Glutamatergic neuron (in vitro differentiated cells): ENCODE measurements at regions not wholly inside any gene's neighbourhood (a gene's known extent, or its start where the extent isn't known, plus 50 kb on each side); places are given as distances from the start of the nearest gene placed in this dataset.
"Not testable (repeated sequence)": the region's sequence is repeated elsewhere in the genome, so short reads cannot be mapped to it uniquely, and the experiment has no call there.

ENCODE experiments used
- DNase-seq: peaks from one replicate; pipeline ENCODE4 v3.0.0; 2022
- H3K27ac Mint-ChIP-seq: one replicate; pipeline ENCODE4 v1.8.0; 2020; ENCODE audit warnings: mild to moderate bottlenecking, mixed read lengths, inconsistent platforms; ENCODE audit not compliant: unreplicated experiment
- H3K27me3 Mint-ChIP-seq: one replicate; pipeline ENCODE4 v1.8.0; 2020; ENCODE audit warnings: mild to moderate bottlenecking, moderate library complexity, mixed read lengths, inconsistent platforms; ENCODE audit not compliant: unreplicated experiment
- H3K36me3 Mint-ChIP-seq: one replicate; pipeline ENCODE4 v1.8.0; 2020; ENCODE audit warnings: mild to moderate bottlenecking, mixed read lengths, inconsistent platforms; ENCODE audit not compliant: unreplicated experiment
- H3K4me1 Mint-ChIP-seq: one replicate; pipeline ENCODE4 v1.8.0; 2020; ENCODE audit warnings: mild to moderate bottlenecking, low read depth, mixed read lengths, inconsistent platforms; ENCODE audit not compliant: unreplicated experiment
- H3K4me3 Mint-ChIP-seq: one replicate; pipeline ENCODE4 v1.8.0; 2020; ENCODE audit warnings: mild to moderate bottlenecking, mixed read lengths, inconsistent platforms; ENCODE audit not compliant: unreplicated experiment
- H3K9me3 Mint-ChIP-seq: one replicate; pipeline ENCODE4 v1.8.0; 2020; ENCODE audit warnings: mild to moderate bottlenecking, moderate library complexity, mixed read lengths, inconsistent platforms; ENCODE audit not compliant: unreplicated experiment
- CTCF ChIP-seq: fragments of 200-600 bp; sonication (generic); IDR thresholded peaks from one replicate; pipeline ENCODE4 v1.5.0; 2021; ENCODE audit not compliant: partially characterized antibody, unreplicated experiment

GRCh38 chr3:180420804-180421203 is 181.2 kb upstream of the TTC14 start:
- no peaks in the 10 kb centered on the region for H3K27me3 Mint-ChIP-seq
- H3K4me3 Mint-ChIP-seq: no peak overlapping the region
- no peaks in the 10 kb centered on the region for H3K9me3 Mint-ChIP-seq
- DNase-seq: no peak
- TF ChIP-seq CTCF: no peak
- H3K4me1 Mint-ChIP-seq: no peaks in the 10 kb centered on the region
- no peaks in the 10 kb centered on the region for H3K36me3 Mint-ChIP-seq
- no peak overlapping the region for H3K27ac Mint-ChIP-seq

GRCh38 chr3:180421221-180421620 is 180.7 kb upstream of the TTC14 start:
- Mint-ChIP-seq H3K36me3 (no peaks in the 10 kb centered on the region), H3K4me1 (no peaks in the 10 kb centered on the region), H3K27ac (no peak overlapping the region), H3K9me3 (no peaks in the 10 kb centered on the region), H3K4me3 (no peak overlapping the region), H3K27me3 (no peaks in the 10 kb centered on the region)
- no peak for DNase-seq
- no peak for TF ChIP-seq CTCF

- no peaks in the 10 kb centered on the region for H3K9me3 Mint-ChIP-seq
- no peaks in the 10 kb centered on the region for H3K36me3 Mint-ChIP-seq
- no peaks in the 10 kb centered on the region for H3K27me3 Mint-ChIP-seq
- no peak overlapping the region for H3K27ac Mint-ChIP-seq
- no peaks in the 10 kb centered on the region for H3K4me1 Mint-ChIP-seq
- no peak for DNase-seq
- H3K4me3 Mint-ChIP-seq: no peak overlapping the region
- no peak for TF ChIP-seq CTCF
Observed at GRCh38 chr3:180421721-180422120, 180.2 kb upstream of the TTC14 start.

GRCh38 chr3:180424305-180424704 is 177.7 kb upstream of the TTC14 start:
- not testable (repeated sequence) for H3K27ac Mint-ChIP-seq

GRCh38 chr3:180430896-180431295 is 171.1 kb upstream of the TTC14 start:
- H3K9me3 Mint-ChIP-seq: no peaks in the 10 kb centered on the region
- no peak for DNase-seq
- no peaks in the 10 kb centered on the region for H3K27me3 Mint-ChIP-seq
- no peaks in the 10 kb centered on the region for H3K36me3 Mint-ChIP-seq
- H3K4me3 Mint-ChIP-seq: no peak overlapping the region
- no peak overlapping the region for H3K27ac Mint-ChIP-seq
- no peaks in the 10 kb centered on the region for H3K4me1 Mint-ChIP-seq
- no peak for TF ChIP-seq CTCF

More at GRCh38 chr3:180424305-180424704, 177.7 kb upstream of the TTC14 start:
- DNase-seq, H3K4me1 Mint-ChIP-seq, H3K4me3 Mint-ChIP-seq, H3K27me3 Mint-ChIP-seq, H3K9me3 Mint-ChIP-seq, H3K36me3 Mint-ChIP-seq: not testable (repeated sequence)

- Mint-ChIP-seq H3K4me3 (no peak overlapping the region), H3K9me3 (no peaks in the 10 kb centered on the region), H3K4me1 (no peaks in the 10 kb centered on the region), H3K36me3 (no peaks in the 10 kb centered on the region), H3K27me3 (no peaks in the 10 kb centered on the region), H3K27ac (no peak overlapping the region)
- TF ChIP-seq CTCF: no peak
- no peak for DNase-seq
Observed at GRCh38 chr3:180433152-180433551, 168.8 kb upstream of the TTC14 start.
